Mesodermal cell (in vitro differentiated cells): ENCODE measurements at regions not wholly inside any gene's neighbourhood (a gene's known extent, or its start where the extent isn't known, plus 50 kb on each side); places are given as distances from the start of the nearest gene placed in this dataset.
"Not testable (repeated sequence)": the region's sequence is repeated elsewhere in the genome, so short reads cannot be mapped to it uniquely, and the experiment has no call there.

Source experiments
- H3K27ac ChIP-seq: 2 replicates; pipeline ENCODE4 v1.7.0; 2013; ENCODE audit warnings: mild to moderate bottlenecking, low read depth, low read length, moderate library complexity; ENCODE audit not compliant: severe bottlenecking
- H3K36me3 ChIP-seq: 2 replicates; pipeline ENCODE4 v1.7.1; 2013; ENCODE audit warnings: mild to moderate bottlenecking, low read length, moderate library complexity; ENCODE audit not compliant: control insufficient read depth, insufficient read depth
- H3K4me1 ChIP-seq: one replicate; pipeline ENCODE4 v1.7.1; 2013; ENCODE audit warnings: mild to moderate bottlenecking, low read length; ENCODE audit not compliant: insufficient read depth, control insufficient read depth, poor library complexity, severe bottlenecking
- H3K4me3 ChIP-seq: 2 replicates; pipeline ENCODE4 v1.7.0; 2013; ENCODE audit warnings: low read length, control low read depth, mild to moderate bottlenecking; ENCODE audit not compliant: insufficient read depth, poor library complexity, severe bottlenecking; ENCODE audit errors: extremely low read depth
- H3K9me3 ChIP-seq: 2 replicates; pipeline ENCODE4 v1.7.1; 2013; ENCODE audit warnings: mild to moderate bottlenecking, low read length, moderate library complexity; ENCODE audit not compliant: control insufficient read depth
- WGBS, 2 experiments: methylation state at CpG; one replicate each; pipeline ENCODE4 v1.1.5; 2013; ENCODE audit warnings: missing lambda C conversion rate in 2 of 2; ENCODE audit not compliant: insufficient coverage in 2 of 2; 5-methylcytosine and 5-hydroxymethylcytosine counted together

DNA sequence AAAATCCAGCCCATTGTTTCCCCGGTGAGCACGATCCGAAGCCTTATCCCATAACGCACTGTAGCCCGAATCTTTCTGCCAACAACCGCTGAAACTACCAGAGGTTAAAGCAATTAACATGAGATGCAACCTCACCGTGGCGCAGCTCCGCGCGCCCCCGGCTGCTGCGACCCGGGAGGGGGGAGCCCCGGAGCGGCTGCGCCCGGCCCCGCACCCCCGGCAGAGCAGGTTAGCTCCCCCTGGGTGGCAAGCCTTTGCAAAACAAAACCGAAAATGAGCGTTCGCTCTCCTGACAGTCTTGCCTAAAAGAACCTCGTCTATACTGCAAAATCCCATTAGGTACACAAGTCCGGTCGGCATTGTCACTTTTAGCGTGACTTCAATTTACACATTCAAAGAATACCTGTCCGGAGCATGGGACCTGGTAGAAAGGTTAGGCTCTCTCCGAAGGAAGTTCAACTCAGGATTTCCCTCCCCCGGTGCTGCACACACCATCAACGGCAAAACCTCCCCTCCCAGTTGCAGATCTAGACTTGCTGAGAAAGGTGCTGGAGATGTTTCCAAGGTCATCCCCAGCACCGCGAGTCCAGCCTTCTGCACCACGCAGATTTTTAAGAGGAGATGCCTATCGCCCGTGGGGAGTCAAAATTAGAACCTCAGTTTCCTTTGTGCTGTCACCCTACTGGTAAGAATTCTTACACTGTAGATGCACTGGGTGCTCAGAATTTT lies 107.5 kb downstream of the ZNF281 start:
- no peaks in the 10 kb centered on the region for H3K36me3 ChIP-seq
- no peak overlapping the region for H3K27ac ChIP-seq
- no peaks in the 10 kb centered on the region for H3K9me3 ChIP-seq
- H3K4me1 ChIP-seq = no peaks in the 10 kb centered on the region
- 2 to 3% methylated on average over 24 to 25 of the region's 36 CpGs for WGBS, 2 experiments
- peak overlapping the region; percentile 44 for H3K4me3 ChIP-seq

DNA sequence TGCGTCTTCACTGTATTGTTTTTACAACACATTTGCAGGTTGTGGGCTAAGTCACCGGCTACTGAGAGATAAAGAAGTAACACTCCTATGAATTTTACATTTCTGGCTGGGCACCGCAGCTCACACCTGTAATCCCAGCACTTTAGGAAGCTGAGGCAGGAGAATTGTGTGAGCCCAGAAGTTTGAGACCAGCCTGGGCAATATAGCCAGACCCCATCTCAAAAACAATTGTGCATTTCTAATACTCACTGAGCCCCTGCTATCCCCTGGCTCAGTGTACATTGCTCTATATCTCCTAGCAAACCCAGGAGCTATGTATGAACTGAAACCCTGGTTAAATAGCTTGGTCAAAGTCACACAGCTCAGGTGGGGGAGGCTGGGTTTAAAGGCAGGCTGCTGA lies 108.7 kb downstream of the ZNF281 start:
- H3K27ac ChIP-seq = no peak overlapping the region
- H3K4me1 ChIP-seq = no peaks in the 10 kb centered on the region
- no peaks in the 10 kb centered on the region for H3K9me3 ChIP-seq
- H3K36me3 ChIP-seq = no peaks in the 10 kb centered on the region
- no peak overlapping the region for H3K4me3 ChIP-seq
- WGBS, 2 experiments = 87 to 96% methylated on average over 3 of the region's 3 CpGs

DNA sequence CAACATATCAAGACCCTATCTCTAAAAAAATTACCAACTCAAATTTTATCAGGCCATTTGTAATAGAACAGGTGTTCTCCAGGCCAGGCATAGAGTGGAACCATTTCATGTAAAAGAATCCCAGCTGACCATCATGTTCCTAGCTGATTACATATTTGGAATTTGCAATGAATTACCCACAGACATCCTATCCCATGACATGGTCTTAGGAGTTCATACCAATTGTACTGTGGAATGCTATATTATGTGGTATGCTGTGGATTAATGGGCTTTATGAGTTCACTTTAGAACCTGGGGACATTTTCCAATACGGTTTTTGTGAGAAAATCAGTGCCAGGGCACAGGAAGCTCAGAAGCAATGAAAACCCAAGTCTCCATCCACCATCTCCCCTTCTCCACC lies 110.3 kb downstream of the ZNF281 start:
- H3K27ac ChIP-seq = no peak overlapping the region
- no peaks in the 10 kb centered on the region for H3K36me3 ChIP-seq
- WGBS, 2 experiments = 83% methylated on average over 1 of the region's 1 CpG; no CpG with 5 or more reads in 1 of the 2 experiments
- H3K9me3 ChIP-seq = no peaks in the 10 kb centered on the region
- H3K4me3 ChIP-seq = no peak overlapping the region
- no peaks in the 10 kb centered on the region for H3K4me1 ChIP-seq

- Histone ChIP-seq H3K36me3 (no peaks in the 10 kb centered on the region), H3K4me3 (no peak overlapping the region), H3K27ac (no peak overlapping the region), H3K4me1 (no peaks in the 10 kb centered on the region), H3K9me3 (no peaks in the 10 kb centered on the region)
- 64 to 65% methylated on average over 1 of the region's 1 CpG for WGBS, 2 experiments
These were observed 111.6 kb downstream of the ZNF281 start for GRCh38 chr1:200298242-200298641.

GRCh38 chr1:200296091-200296661 lies 113.7 kb downstream of the ZNF281 start:
- Histone ChIP-seq H3K9me3 (no peaks in the 10 kb centered on the region), H3K4me3 (no peak overlapping the region), H3K4me1 (no peaks in the 10 kb centered on the region), H3K27ac (no peak overlapping the region), H3K36me3 (no peaks in the 10 kb centered on the region)
- WGBS, 2 experiments = 0% methylated on average over 1 of the region's 2 CpGs; no CpG with 5 or more reads in 1 of the 2 experiments

- no peak overlapping the region for H3K4me3 ChIP-seq
- H3K27ac ChIP-seq = no peak overlapping the region
- no peaks in the 10 kb centered on the region for H3K36me3 ChIP-seq
- WGBS, 2 experiments = no CpG with 5 or more reads among the region's 2 CpGs
- H3K9me3 ChIP-seq = no peaks in the 10 kb centered on the region
- H3K4me1 ChIP-seq = no peaks in the 10 kb centered on the region
These were observed 115.6 kb downstream of the ZNF281 start for GRCh38 chr1:200294241-200294640.

DNA sequence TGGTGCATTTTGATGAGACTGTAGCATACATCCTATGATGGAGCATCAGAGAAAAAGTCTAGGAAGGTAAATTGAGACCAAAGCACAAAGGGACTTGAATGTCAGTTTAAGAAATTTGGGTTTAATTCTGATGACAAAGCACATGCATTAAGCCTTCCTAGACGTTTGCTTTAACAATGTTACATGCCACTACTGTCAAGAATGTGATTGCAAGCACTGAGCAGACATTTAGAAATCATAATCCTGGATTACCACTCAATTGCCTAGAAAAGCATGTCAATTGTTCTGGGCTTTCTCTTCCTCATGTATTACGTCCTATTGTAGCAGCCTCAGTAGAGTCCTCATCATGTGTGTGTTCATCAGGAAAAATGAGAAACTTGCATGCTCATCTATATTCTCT lies 117.1 kb downstream of the ZNF281 start:
- Histone ChIP-seq H3K4me3 (no peak overlapping the region), H3K4me1 (no peaks in the 10 kb centered on the region), H3K27ac (no peak overlapping the region), H3K9me3 (no peaks in the 10 kb centered on the region), H3K36me3 (no peaks in the 10 kb centered on the region)
- WGBS, 2 experiments = 45 to 71% methylated on average over 1 to 2 of the region's 2 CpGs

DNA sequence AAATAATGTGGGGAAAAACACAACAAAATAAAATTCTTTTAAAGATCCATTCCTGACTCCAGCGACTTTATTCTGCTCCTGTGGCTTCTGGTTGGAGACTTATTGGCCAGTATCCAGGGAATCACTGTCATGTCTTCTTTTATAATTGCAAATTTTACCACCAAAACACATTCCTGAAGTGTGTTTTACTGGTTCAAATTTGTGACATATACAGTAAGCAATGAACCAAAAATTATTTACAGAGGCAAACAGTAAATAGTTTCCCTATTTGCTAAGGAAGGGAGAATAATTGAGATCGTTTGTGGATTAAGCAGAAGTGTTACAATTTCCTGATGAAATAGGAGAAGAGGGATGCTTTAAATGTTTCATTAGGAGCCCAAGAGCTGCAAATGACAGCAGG lies 118.7 kb downstream of the ZNF281 start:
- Histone ChIP-seq H3K9me3 (no peaks in the 10 kb centered on the region), H3K4me1 (no peaks in the 10 kb centered on the region), H3K27ac (no peak overlapping the region), H3K36me3 (no peaks in the 10 kb centered on the region), H3K4me3 (no peak overlapping the region)
- 80 to 93% methylated on average over 1 of the region's 2 CpGs for WGBS, 2 experiments

DNA sequence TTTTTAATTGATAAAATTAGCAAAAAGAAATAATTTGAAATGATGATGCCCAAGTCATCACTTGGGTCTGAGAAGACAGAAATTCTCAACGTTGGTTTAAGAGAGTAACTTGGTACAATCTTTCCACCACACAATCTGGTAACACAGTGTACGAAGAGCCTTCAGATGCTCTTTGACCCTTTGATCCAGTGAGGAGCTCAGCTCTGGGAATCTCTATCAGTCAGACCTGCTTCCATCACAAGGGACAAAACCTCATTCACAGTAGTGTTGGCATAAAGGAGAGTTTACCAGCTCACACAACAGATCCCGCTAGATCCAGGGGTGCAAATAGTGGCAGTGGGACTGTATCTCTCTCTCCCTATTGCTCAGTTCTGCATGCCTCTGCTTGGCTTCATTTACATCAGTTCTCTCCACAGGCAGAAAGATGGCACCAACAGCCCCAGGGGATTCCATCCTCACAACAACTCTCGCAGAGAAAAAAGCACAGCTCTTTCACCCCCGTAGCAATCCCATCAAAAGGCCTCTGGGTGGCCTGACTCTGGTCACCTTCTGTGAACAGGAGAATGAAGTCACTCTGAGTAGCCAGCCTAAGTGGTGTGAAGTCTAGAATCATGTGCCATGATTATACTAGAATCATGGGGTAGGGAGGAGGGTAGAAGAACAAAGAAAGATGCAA lies 119.7 kb downstream of the ZNF281 start:
- no peak overlapping the region for H3K4me3 ChIP-seq
- H3K27ac ChIP-seq = no peak overlapping the region
- H3K9me3 ChIP-seq = no peaks in the 10 kb centered on the region
- no peaks in the 10 kb centered on the region for H3K4me1 ChIP-seq
- no peaks in the 10 kb centered on the region for H3K36me3 ChIP-seq
- 50 to 100% methylated on average over 1 to 3 of the region's 5 CpGs for WGBS, 2 experiments

GRCh38 chr1:200288226-200288625 lies 121.6 kb downstream of the ZNF281 start:
- Histone ChIP-seq H3K27ac (no peak overlapping the region), H3K4me3 (no peak overlapping the region), H3K4me1 (no peaks in the 10 kb centered on the region), H3K36me3 (no peaks in the 10 kb centered on the region), H3K9me3 (no peaks in the 10 kb centered on the region)
- 83 to 93% methylated on average over 2 to 5 of the region's 5 CpGs for WGBS, 2 experiments

DNA sequence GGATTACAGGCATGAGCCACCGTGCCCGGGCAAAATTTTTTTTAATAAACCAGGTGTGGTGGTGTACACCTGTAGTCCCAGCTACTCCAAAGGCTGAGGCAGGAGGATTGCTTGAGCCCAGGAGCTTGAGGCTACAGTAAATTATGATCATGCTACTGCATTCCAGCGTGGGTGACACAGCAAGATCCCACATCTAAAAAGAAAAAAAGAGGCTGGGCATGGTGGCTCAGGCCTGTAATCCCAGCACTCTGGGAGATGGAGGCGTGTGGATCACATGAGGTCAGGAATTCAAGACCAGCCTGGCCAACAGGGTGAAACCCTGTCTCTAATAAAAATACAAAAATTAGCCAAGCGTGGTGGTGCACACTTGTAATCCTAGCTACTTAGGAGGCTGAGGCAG lies 125.6 kb downstream of the ZNF281 start:
- H3K27ac ChIP-seq, H3K4me3 ChIP-seq, H3K9me3 ChIP-seq, H3K4me1 ChIP-seq, H3K36me3 ChIP-seq: not testable (repeated sequence)
- WGBS, 2 experiments = 88 to 94% methylated on average over 2 to 4 of the region's 5 CpGs
